ENCODE measurements at regions not wholly inside any gene's neighbourhood (a gene's known extent, or its start where the extent isn't known, plus 50 kb on each side); places are given as distances from the start of the nearest gene placed in this dataset.

DNA sequence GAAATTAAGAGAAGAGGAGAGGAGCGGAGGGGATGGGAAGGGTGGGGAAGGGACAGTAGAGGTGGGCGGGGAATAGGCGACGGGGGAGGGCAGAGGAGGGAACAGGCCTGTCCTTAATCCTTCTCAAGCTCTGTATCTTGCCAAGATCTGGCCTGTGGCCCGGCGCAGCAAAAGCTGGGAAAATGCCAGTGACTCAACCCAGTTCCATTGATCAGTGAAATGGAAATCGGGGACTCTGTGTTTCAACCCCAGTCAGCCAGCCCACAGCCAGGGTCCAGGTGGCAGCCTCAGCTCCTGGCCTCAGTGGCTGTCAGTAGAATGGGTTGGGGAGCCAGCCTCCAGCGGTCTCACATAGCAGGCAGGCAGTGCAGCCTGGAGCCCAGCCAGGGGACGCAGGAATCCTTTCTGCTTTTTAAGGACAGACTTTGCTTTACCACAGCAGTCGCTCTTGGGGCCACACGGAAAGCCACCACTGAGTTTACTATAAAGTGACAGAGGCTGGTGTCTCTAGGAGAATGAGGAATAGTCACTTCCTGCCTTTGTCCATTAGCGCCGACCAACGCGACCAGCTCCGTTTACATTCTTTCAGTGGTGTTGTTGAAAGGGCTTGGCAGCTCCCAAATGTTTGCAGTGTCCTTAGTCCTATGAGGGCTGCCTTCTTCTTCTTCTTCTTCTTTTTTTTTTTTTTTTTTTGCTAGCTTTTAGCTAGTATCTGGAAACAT is 128.0 kb downstream of the RIN2 start (continued):
- TF ChIP-seq FIP1L1 (IDR thresholded peaks at IDR 0.05; ENCODE audit: borderline replicate concordance, insufficient read depth, low read depth, low read length): no peak
- TF ChIP-seq NRL (CRISPR knock-in tag; IDR thresholded peaks at IDR 0.05; ENCODE audit: borderline replicate concordance): peak; percentile 57; the same call in 1 of the 2 replicates
- TF ChIP-seq PAXIP1 (CRISPR knock-in tag; conservative IDR thresholded peaks at IDR 0.05): peak; percentile 45; the same call in 1 of the 2 replicates
- peak; percentile 28; the same call in 1 of the 2 replicates for TF ChIP-seq SALL1 (CRISPR knock-in tag; IDR thresholded peaks at IDR 0.05)
- TF ChIP-seq, protein P1, sequence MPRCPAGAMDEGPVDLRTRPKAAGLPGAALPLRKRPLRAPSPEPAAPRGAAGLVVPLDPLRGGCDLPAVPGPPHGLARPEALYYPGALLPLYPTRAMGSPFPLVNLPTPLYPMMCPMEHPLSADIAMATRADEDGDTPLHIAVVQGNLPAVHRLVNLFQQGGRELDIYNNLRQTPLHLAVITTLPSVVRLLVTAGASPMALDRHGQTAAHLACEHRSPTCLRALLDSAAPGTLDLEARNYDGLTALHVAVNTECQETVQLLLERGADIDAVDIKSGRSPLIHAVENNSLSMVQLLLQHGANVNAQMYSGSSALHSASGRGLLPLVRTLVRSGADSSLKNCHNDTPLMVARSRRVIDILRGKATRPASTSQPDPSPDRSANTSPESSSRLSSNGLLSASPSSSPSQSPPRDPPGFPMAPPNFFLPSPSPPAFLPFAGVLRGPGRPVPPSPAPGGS (CRISPR knock-in tag; IDR thresholded peaks at IDR 0.05): peak; percentile 64
- peak; percentile 73; the same call in 1 of the 2 replicates for TF ChIP-seq ZNF792 (CRISPR knock-in tag; IDR thresholded peaks at IDR 0.05)
- no peak for TF ChIP-seq ZNF33B (CRISPR knock-in tag; IDR thresholded peaks at IDR 0.05)
- TF ChIP-seq CBX5 (CRISPR knock-in tag; IDR thresholded peaks at IDR 0.05; ENCODE audit: borderline replicate concordance): peak; percentile 18; the same call in 1 of the 2 replicates
- TF ChIP-seq, protein P2, sequence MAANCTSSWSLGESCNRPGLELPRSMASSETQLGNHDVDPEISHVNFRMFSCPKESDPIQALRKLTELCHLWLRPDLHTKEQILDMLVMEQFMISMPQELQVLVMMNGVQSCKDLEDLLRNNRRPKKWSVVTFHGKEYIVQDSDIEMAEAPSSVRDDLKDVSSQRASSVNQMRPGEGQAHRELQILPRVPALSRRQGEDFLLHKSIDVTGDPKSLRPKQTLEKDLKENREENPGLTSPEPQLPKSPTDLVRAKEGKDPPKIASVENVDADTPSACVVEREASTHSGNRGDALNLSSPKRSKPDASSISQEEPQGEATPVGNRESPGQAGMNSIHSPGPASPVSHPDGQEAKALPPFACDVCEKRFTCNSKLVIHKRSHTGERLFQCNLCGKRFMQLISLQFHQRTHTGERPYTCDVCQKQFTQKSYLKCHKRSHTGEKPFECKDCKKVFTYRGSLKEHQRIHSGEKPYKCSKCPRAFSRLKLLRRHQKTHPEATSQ (CRISPR knock-in tag; IDR thresholded peaks at IDR 0.05; ENCODE audit: borderline replicate concordance): no peak
- 0 out of 2 replicates have a peak, but pooled peaks have one; percentile 26 for TF ChIP-seq RXRA (CRISPR knock-in tag; IDR thresholded peaks at IDR 0.05)
- peak; percentile 41 for TF ChIP-seq RARA (CRISPR knock-in tag; IDR thresholded peaks at IDR 0.05)
- TF ChIP-seq, protein P3, sequence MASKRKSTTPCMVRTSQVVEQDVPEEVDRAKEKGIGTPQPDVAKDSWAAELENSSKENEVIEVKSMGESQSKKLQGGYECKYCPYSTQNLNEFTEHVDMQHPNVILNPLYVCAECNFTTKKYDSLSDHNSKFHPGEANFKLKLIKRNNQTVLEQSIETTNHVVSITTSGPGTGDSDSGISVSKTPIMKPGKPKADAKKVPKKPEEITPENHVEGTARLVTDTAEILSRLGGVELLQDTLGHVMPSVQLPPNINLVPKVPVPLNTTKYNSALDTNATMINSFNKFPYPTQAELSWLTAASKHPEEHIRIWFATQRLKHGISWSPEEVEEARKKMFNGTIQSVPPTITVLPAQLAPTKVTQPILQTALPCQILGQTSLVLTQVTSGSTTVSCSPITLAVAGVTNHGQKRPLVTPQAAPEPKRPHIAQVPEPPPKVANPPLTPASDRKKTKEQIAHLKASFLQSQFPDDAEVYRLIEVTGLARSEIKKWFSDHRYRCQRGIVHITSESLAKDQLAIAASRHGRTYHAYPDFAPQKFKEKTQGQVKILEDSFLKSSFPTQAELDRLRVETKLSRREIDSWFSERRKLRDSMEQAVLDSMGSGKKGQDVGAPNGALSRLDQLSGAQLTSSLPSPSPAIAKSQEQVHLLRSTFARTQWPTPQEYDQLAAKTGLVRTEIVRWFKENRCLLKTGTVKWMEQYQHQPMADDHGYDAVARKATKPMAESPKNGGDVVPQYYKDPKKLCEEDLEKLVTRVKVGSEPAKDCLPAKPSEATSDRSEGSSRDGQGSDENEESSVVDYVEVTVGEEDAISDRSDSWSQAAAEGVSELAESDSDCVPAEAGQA (IDR thresholded peaks at IDR 0.05; ENCODE audit: low read depth): 0 out of 2 replicates have a peak, but pooled peaks have one; percentile 20
- TF ChIP-seq, protein P3 (CRISPR knock-in tag; IDR thresholded peaks at IDR 0.05; ENCODE audit: borderline replicate concordance): no peak
- TF ChIP-seq, protein P4, sequence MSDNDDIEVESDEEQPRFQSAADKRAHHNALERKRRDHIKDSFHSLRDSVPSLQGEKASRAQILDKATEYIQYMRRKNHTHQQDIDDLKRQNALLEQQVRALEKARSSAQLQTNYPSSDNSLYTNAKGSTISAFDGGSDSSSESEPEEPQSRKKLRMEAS (IDR thresholded peaks at IDR 0.05): 0 out of 2 replicates have a peak, but pooled peaks have one; percentile 21

Data from HepG2 (cell line).